GM23338 (cell line): ENCODE measurements at regions not wholly inside any gene's neighbourhood (a gene's known extent, or its start where the extent isn't known, plus 50 kb on each side); places are given as distances from the start of the nearest gene placed in this dataset.

Source experiments
- ATAC-seq: fragments of 200-7000 bp; cut with Tn5 transposase; 3 replicates; pipeline ENCODE4 v1.9.1; 2020
- DNase-seq: peaks from one replicate; pipeline ENCODE4 v3.0.0-alpha.2; 2015; ENCODE audit warnings: low spot score
- H2AFZ ChIP-seq: fragments of 200-600 bp; sonication (generic); 2 replicates; pipeline ENCODE4 v1.8.0; 2016; ENCODE audit warnings: antibody characterized with exemption, mild to moderate bottlenecking, moderate library complexity
- H3F3A ChIP-seq: fragments of 200-600 bp; sonication (generic); replicated peaks from 2 replicates; pipeline ENCODE4 v1.8.0; 2017; ENCODE audit warnings: antibody characterized with exemption, mixed run types, low read depth
- H3K27ac ChIP-seq: fragments of 200-600 bp; sonication (generic); 2 replicates; pipeline ENCODE4 v1.6.1; 2016; ENCODE audit warnings: low read depth
- H3K27me3 ChIP-seq: fragments of 200-600 bp; sonication (generic); 2 replicates; pipeline ENCODE4 v1.8.0; 2016; ENCODE audit warnings: mild to moderate bottlenecking, mixed run types, moderate library complexity; ENCODE audit not compliant: insufficient read depth
- H3K36me3 ChIP-seq: fragments of 200-600 bp; sonication (generic); 2 replicates; pipeline ENCODE4 v1.8.0; 2016; ENCODE audit warnings: mild to moderate bottlenecking; ENCODE audit not compliant: insufficient read depth
- H3K4me1 ChIP-seq: fragments of 200-600 bp; sonication (generic); 2 replicates; pipeline ENCODE4 v1.8.0; 2016; ENCODE audit warnings: mild to moderate bottlenecking, moderate library complexity; ENCODE audit not compliant: insufficient read depth
- H3K4me2 ChIP-seq: fragments of 200-600 bp; sonication (generic); 2 replicates; pipeline ENCODE4 v1.7.1; 2017; ENCODE audit warnings: mixed run types
- H3K4me3 ChIP-seq: fragments of 200-600 bp; sonication (generic); 2 replicates; pipeline ENCODE4 v1.6.1; 2016; ENCODE audit warnings: mixed run types
- H3K79me2 ChIP-seq: fragments of 200-600 bp; sonication (generic); replicated peaks from 2 replicates; pipeline ENCODE4 v1.8.0; 2017; ENCODE audit warnings: mild to moderate bottlenecking; ENCODE audit not compliant: insufficient read depth
- H3K9me2 ChIP-seq: fragments of 200-600 bp; sonication (generic); 2 replicates; pipeline ENCODE4 v1.8.0; 2017; ENCODE audit not compliant: insufficient read depth
- H4K20me1 ChIP-seq: fragments of 200-600 bp; sonication (generic); replicated peaks from 2 replicates; pipeline ENCODE4 v1.8.0; 2017; ENCODE audit warnings: mild to moderate bottlenecking; ENCODE audit not compliant: insufficient read depth
- H3K27ac Mint-ChIP-seq: 2 replicates; pipeline ENCODE4 v1.8.0; 2020; ENCODE audit warnings: inconsistent platforms, mild to moderate bottlenecking, moderate library complexity, mixed read lengths
- H3K27me3 Mint-ChIP-seq: 3 replicates; pipeline ENCODE4 v1.8.0; 2022; ENCODE audit warnings: low read depth, mild to moderate bottlenecking, moderate library complexity, mixed read lengths, inconsistent platforms; ENCODE audit not compliant: insufficient read depth, poor library complexity
- H3K36me3 Mint-ChIP-seq: 3 replicates; pipeline ENCODE4 v1.8.0; 2021; ENCODE audit warnings: low read depth, mild to moderate bottlenecking, inconsistent platforms, moderate library complexity, mixed read lengths
- H3K4me1 Mint-ChIP-seq: 3 replicates; pipeline ENCODE4 v1.8.0; 2020; ENCODE audit warnings: mild to moderate bottlenecking, inconsistent platforms, mixed read lengths
- H3K4me3 Mint-ChIP-seq: 3 replicates; pipeline ENCODE4 v1.8.0; 2021; ENCODE audit warnings: moderate library complexity, mild to moderate bottlenecking, inconsistent platforms, mixed read lengths
- H3K9me3 Mint-ChIP-seq: 3 replicates; pipeline ENCODE4 v1.8.0; 2020; ENCODE audit warnings: moderate library complexity, mild to moderate bottlenecking, inconsistent platforms, mixed read lengths
- JUNB ChIP-seq: IDR thresholded peaks from one replicate; pipeline ENCODE4 v1.6.1; 2016; ENCODE audit warnings: antibody characterized with exemption; ENCODE audit not compliant: unreplicated experiment
- POLR2AphosphoS5 ChIP-seq: IDR thresholded peaks from 2 replicates; pipeline ENCODE4 v1.6.1; 2016; ENCODE audit warnings: antibody characterized with exemption, low read depth
- ZNF114 ChIP-seq: fragments of 250-450 bp; sonication (Bioruptor Pico); IDR thresholded peaks from 2 replicates; pipeline ENCODE4 v1.5.0; 2020; ENCODE audit warnings: mild to moderate bottlenecking, moderate library complexity
- ZNF331 ChIP-seq: fragments of 250-450 bp; sonication (Bioruptor Pico); IDR thresholded peaks from 2 replicates; pipeline ENCODE4 v1.5.0; 2020; ENCODE audit warnings: low read depth, mild to moderate bottlenecking, moderate library complexity
- TF ChIP-seq, protein P1 (sequence below), 2 experiments: fragments of 200-600 bp in 1 of 2; sonication (generic) in 1 of 2; conservative IDR thresholded peaks; 2 replicates each; pipeline versions ENCODE4 v1.5.1 to v1.6.1; 2016 to 2017; ENCODE audit warnings: antibody characterized with exemption in 2 of 2, low read depth in 2 of 2, mild to moderate bottlenecking in 2 of 2, moderate library complexity in 1 of 2
- TF ChIP-seq, protein P2 (sequence below): fragments of 250-450 bp; sonication (Bioruptor Pico); IDR thresholded peaks from 2 replicates; pipeline ENCODE4 v1.5.0; 2020; ENCODE audit warnings: mild to moderate bottlenecking, moderate library complexity

DNA sequence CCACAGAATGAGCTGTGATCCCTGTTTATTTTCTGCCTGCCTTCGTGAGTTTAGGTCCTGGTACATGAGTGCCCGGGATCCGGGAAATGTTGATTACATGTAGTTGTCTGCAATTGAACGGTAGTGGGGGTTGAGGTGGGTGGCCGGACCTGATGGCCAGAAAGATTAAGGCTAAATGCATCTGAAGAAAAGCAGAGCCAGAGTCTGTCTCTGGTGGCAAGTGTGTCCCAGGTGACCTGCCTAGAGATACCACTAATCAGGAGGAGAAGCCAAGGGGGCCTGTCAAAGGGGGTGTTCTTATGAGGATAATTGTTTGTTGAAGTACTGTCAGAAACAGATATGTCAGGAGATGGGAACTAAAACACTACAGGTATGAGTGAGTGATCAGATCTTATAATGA lies 154.0 kb upstream of the ASIC2 start:
- Histone ChIP-seq H3K4me1 (no peaks in the 10 kb centered on the region; the same call in 1 of the 2 replicates), H3K9me2 (0 out of 2 replicates have a peak, but pooled peaks cover 2% of the 10 kb centered on the region), H2AFZ (no peak overlapping the region), H3K4me2 (no peak overlapping the region), H3K36me3 (0 out of 2 replicates have a peak, but pooled peaks cover 4% of the 10 kb centered on the region), H3K27me3 (peaks cover 9% of the 10 kb centered on the region), H3K27ac (no peak overlapping the region), H4K20me1 (0 out of 2 replicates have a peak, but pooled peaks cover 2% of the 10 kb centered on the region), H3K79me2 (no peaks in the 10 kb centered on the region), H3K4me3 (no peak overlapping the region), H3F3A (no peaks in the 10 kb centered on the region)
- Mint-ChIP-seq H3K4me1 (no peaks in the 10 kb centered on the region), H3K4me3 (no peak overlapping the region), H3K27ac (no peak overlapping the region), H3K9me3 (peaks cover 25% of the 10 kb centered on the region), H3K27me3 (no peaks in the 10 kb centered on the region), H3K36me3 (peaks cover 5% of the 10 kb centered on the region; the same call in 2 of the 3 replicates)
- DNase-seq (no peak), ATAC-seq (no peak)
- TF ChIP-seq JUNB (no peak), ZNF114 (CRISPR knock-in tag) (no peak), POLR2AphosphoS5 (no peak), ZNF331 (no peak)
- TF ChIP-seq, protein P1, sequence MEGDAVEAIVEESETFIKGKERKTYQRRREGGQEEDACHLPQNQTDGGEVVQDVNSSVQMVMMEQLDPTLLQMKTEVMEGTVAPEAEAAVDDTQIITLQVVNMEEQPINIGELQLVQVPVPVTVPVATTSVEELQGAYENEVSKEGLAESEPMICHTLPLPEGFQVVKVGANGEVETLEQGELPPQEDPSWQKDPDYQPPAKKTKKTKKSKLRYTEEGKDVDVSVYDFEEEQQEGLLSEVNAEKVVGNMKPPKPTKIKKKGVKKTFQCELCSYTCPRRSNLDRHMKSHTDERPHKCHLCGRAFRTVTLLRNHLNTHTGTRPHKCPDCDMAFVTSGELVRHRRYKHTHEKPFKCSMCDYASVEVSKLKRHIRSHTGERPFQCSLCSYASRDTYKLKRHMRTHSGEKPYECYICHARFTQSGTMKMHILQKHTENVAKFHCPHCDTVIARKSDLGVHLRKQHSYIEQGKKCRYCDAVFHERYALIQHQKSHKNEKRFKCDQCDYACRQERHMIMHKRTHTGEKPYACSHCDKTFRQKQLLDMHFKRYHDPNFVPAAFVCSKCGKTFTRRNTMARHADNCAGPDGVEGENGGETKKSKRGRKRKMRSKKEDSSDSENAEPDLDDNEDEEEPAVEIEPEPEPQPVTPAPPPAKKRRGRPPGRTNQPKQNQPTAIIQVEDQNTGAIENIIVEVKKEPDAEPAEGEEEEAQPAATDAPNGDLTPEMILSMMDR (conservative IDR thresholded peaks at IDR 0.05; ENCODE audit: low read depth in 2 of 2), result no peak
- TF ChIP-seq, protein P2, sequence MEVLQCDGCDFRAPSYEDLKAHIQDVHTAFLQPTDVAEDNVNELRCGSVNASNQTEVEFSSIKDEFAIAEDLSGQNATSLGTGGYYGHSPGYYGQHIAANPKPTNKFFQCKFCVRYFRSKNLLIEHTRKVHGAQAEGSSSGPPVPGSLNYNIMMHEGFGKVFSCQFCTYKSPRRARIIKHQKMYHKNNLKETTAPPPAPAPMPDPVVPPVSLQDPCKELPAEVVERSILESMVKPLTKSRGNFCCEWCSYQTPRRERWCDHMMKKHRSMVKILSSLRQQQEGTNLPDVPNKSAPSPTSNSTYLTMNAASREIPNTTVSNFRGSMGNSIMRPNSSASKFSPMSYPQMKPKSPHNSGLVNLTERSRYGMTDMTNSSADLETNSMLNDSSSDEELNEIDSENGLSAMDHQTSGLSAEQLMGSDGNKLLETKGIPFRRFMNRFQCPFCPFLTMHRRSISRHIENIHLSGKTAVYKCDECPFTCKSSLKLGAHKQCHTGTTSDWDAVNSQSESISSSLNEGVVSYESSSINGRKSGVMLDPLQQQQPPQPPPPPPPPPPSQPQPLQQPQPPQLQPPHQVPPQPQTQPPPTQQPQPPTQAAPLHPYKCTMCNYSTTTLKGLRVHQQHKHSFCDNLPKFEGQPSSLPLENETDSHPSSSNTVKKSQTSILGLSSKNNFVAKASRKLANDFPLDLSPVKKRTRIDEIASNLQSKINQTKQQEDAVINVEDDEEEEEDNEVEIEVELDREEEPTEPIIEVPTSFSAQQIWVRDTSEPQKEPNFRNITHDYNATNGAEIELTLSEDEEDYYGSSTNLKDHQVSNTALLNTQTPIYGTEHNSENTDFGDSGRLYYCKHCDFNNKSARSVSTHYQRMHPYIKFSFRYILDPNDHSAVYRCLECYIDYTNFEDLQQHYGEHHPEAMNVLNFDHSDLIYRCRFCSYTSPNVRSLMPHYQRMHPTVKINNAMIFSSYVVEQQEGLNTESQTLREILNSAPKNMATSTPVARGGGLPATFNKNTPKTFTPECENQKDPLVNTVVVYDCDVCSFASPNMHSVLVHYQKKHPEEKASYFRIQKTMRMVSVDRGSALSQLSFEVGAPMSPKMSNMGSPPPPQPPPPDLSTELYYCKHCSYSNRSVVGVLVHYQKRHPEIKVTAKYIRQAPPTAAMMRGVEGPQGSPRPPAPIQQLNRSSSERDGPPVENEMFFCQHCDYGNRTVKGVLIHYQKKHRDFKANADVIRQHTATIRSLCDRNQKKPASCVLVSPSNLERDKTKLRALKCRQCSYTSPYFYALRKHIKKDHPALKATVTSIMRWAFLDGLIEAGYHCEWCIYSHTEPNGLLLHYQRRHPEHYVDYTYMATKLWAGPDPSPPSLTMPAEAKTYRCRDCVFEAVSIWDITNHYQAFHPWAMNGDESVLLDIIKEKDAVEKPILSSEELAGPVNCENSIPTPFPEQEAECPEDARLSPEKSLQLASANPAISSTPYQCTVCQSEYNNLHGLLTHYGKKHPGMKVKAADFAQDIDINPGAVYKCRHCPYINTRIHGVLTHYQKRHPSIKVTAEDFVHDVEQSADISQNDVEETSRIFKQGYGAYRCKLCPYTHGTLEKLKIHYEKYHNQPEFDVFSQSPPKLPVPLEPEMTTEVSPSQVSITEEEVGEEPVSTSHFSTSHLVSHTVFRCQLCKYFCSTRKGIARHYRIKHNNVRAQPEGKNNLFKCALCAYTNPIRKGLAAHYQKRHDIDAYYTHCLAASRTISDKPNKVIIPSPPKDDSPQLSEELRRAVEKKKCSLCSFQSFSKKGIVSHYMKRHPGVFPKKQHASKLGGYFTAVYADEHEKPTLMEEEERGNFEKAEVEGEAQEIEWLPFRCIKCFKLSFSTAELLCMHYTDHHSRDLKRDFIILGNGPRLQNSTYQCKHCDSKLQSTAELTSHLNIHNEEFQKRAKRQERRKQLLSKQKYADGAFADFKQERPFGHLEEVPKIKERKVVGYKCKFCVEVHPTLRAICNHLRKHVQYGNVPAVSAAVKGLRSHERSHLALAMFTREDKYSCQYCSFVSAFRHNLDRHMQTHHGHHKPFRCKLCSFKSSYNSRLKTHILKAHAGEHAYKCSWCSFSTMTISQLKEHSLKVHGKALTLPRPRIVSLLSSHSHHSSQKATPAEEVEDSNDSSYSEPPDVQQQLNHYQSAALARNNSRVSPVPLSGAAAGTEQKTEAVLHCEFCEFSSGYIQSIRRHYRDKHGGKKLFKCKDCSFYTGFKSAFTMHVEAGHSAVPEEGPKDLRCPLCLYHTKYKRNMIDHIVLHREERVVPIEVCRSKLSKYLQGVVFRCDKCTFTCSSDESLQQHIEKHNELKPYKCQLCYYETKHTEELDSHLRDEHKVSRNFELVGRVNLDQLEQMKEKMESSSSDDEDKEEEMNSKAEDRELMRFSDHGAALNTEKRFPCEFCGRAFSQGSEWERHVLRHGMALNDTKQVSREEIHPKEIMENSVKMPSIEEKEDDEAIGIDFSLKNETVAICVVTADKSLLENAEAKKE (CRISPR knock-in tag), result no peak
